OCI-LY3 (cell line): ENCODE measurements at regions not wholly inside any gene's neighbourhood (a gene's known extent, or its start where the extent isn't known, plus 50 kb on each side); places are given as distances from the start of the nearest gene placed in this dataset.

ENCODE experiments used
- EZH2phosphoT487 ChIP-seq: fragments of 200-600 bp; shearing (Covaris generic); IDR thresholded peaks from 2 replicates; pipeline ENCODE4 v1.6.1; 2018; ENCODE audit warnings: antibody characterized with exemption, mixed run types, low read depth
- TF ChIP-seq, protein P1 (sequence below): fragments of 200-600, 300-600 bp; sonication (generic); IDR thresholded peaks from 2 replicates; pipeline ENCODE4 v1.5.1; 2014; ENCODE audit warnings: antibody characterized with exemption, low read length, low read depth

DNA sequence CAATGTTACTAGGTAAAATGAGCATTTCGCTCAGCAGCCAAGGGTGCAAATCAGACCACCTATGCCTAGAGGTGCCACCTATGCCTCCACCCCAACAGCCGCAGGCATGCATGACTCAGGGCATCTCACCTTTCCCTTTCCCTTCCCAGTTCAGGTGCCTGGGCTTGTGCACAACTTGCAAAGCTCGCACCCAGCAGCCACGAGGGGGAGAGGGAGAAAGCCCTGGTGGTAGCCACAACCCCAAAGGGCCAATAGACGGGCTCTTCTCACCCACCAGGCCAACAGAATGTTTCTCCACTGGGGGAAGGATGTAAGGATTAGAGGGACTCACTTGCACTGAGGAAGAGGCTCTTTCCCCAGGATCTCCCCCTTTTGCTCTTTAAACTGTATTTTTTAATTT lies 462.3 kb upstream of the PCDH15 start:
- TF ChIP-seq, protein P1, sequence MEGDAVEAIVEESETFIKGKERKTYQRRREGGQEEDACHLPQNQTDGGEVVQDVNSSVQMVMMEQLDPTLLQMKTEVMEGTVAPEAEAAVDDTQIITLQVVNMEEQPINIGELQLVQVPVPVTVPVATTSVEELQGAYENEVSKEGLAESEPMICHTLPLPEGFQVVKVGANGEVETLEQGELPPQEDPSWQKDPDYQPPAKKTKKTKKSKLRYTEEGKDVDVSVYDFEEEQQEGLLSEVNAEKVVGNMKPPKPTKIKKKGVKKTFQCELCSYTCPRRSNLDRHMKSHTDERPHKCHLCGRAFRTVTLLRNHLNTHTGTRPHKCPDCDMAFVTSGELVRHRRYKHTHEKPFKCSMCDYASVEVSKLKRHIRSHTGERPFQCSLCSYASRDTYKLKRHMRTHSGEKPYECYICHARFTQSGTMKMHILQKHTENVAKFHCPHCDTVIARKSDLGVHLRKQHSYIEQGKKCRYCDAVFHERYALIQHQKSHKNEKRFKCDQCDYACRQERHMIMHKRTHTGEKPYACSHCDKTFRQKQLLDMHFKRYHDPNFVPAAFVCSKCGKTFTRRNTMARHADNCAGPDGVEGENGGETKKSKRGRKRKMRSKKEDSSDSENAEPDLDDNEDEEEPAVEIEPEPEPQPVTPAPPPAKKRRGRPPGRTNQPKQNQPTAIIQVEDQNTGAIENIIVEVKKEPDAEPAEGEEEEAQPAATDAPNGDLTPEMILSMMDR = no peak
- TF ChIP-seq EZH2phosphoT487 = no peak
